ENCODE measurements at regions not wholly inside any gene's neighbourhood (a gene's known extent, or its start where the extent isn't known, plus 50 kb on each side); places are given as distances from the start of the nearest gene placed in this dataset.

- POLR2A ChIA-PET: no interaction called here
- BruUV-seq (replicated peaks): no TSS peak
Measured at GRCh38 chr1:244960904-244961303, 96.6 kb upstream of the HNRNPU start.

More at GRCh38 chr1:244960904-244961303, 96.6 kb upstream of the HNRNPU start:
- DNase-seq (ENCODE audit: low read depth, low spot score) (no peak), FAIRE-seq (no peak)
- dilution Hi-C loops (cut with MboI; ENCODE audit: extremely low pct_ligation_motif_present, low sequenced_read_pairs) (no loop called here), intact Hi-C loops (cut with micrococcal nuclease) (loop anchor here (5.0 kb wide), 1 partner anchor 359 kb away; no protein-coding TSS in a partner anchor)
- Histone ChIP-seq H3K4me3 (replicated peaks in 1 of 3; ENCODE audit: insufficient read depth in 1 of 3, low read depth in 1 of 3, low read length in 3 of 3) (no peak overlapping the region), H3K79me2 (ENCODE audit: control insufficient read depth, insufficient read depth, low read length) (no peaks in the 10 kb centered on the region), H3K4me2 (ENCODE audit: insufficient read depth, low read length) (no peak overlapping the region), H3K36me3 (ENCODE audit: control insufficient read depth in 2 of 2, extremely low read depth in 1 of 2, insufficient read depth in 2 of 2, low read length in 2 of 2) (no peaks in the 10 kb centered on the region), H3K4me1 (ENCODE audit: control insufficient read depth, extremely low read depth, insufficient read depth, low read length) (peaks cover 30% of the 10 kb centered on the region), H2AFZ (ENCODE audit: low read depth, low read length) (no peak overlapping the region), H3K27ac (ENCODE audit: insufficient read depth, low read depth, low read length) (no peak overlapping the region), H3K9ac (replicated peaks; ENCODE audit: extremely low read depth, insufficient read depth, low read length) (no peak overlapping the region), H3K9me3 (replicated peaks; ENCODE audit: control insufficient read depth, insufficient read depth, low read length) (no peaks in the 10 kb centered on the region), H3K9me1 (replicated peaks; ENCODE audit: control insufficient read depth, extremely low read depth, insufficient read depth, low read length) (no peaks in the 10 kb centered on the region), H4K20me1 (replicated peaks; ENCODE audit: control insufficient read depth, extremely low read depth, insufficient read depth, low read length) (no peaks in the 10 kb centered on the region), H3K27me3 (ENCODE audit: control insufficient read depth in 2 of 2, insufficient read depth in 2 of 2, low read length in 2 of 2) (no peaks in the 10 kb centered on the region)
- no peak for TF ChIP-seq POLR2A (IDR thresholded peaks at IDR 0.05; ENCODE audit: low read depth, low read length)
- TF ChIP-seq CTCF (IDR thresholded peaks at IDR 0.05; ENCODE audit: extremely low read depth in 1 of 2, insufficient read depth in 1 of 2, low read depth in 1 of 2, low read length in 2 of 2): no peak
- no peak for TF ChIP-seq GATA2 (IDR thresholded peaks at IDR 0.05; ENCODE audit: insufficient read depth, insufficient read length, low read depth, low read length)
- TF ChIP-seq EZH2 (IDR thresholded peaks at IDR 0.05; ENCODE audit: borderline replicate concordance, low read depth, low read length, severe bottlenecking): no peak
- no peak for TF ChIP-seq MYC (IDR thresholded peaks at IDR 0.05; ENCODE audit: low read depth, low read length)
- no peak for TF ChIP-seq JUN (IDR thresholded peaks at IDR 0.05; ENCODE audit: borderline replicate concordance, insufficient read depth, insufficient read length, low read depth)
- no peak for TF ChIP-seq FOS (IDR thresholded peaks at IDR 0.05; ENCODE audit: borderline replicate concordance, insufficient read depth, low read length)
- TF ChIP-seq MAX (IDR thresholded peaks at IDR 0.05; ENCODE audit: insufficient read depth, insufficient read length): no peak
- no peak for TF ChIP-seq POLR2AphosphoS5 (IDR thresholded peaks at IDR 0.05; ENCODE audit: insufficient read depth, low read depth, low read length)
- CTCF ChIA-PET: interaction anchor here (1.6 kb wide), 1 partner anchor 82 kb away, joined by 4 read pairs; no protein-coding TSS in a partner anchor
